Mesodermal cell (in vitro differentiated cells): ENCODE measurements at regions not wholly inside any gene's neighbourhood (a gene's known extent, or its start where the extent isn't known, plus 50 kb on each side); places are given as distances from the start of the nearest gene placed in this dataset.

Experiments used
- H3K27ac ChIP-seq: 2 replicates; pipeline ENCODE4 v1.7.0; 2013; ENCODE audit warnings: mild to moderate bottlenecking, low read depth, low read length, moderate library complexity; ENCODE audit not compliant: severe bottlenecking
- H3K36me3 ChIP-seq: 2 replicates; pipeline ENCODE4 v1.7.1; 2013; ENCODE audit warnings: mild to moderate bottlenecking, low read length, moderate library complexity; ENCODE audit not compliant: control insufficient read depth, insufficient read depth
- H3K4me1 ChIP-seq: one replicate; pipeline ENCODE4 v1.7.1; 2013; ENCODE audit warnings: mild to moderate bottlenecking, low read length; ENCODE audit not compliant: insufficient read depth, control insufficient read depth, poor library complexity, severe bottlenecking
- H3K4me3 ChIP-seq: 2 replicates; pipeline ENCODE4 v1.7.0; 2013; ENCODE audit warnings: low read length, control low read depth, mild to moderate bottlenecking; ENCODE audit not compliant: insufficient read depth, poor library complexity, severe bottlenecking; ENCODE audit errors: extremely low read depth
- H3K9me3 ChIP-seq: 2 replicates; pipeline ENCODE4 v1.7.1; 2013; ENCODE audit warnings: mild to moderate bottlenecking, low read length, moderate library complexity; ENCODE audit not compliant: control insufficient read depth
- WGBS, 2 experiments: methylation state at CpG; one replicate each; pipeline ENCODE4 v1.1.5; 2013; ENCODE audit warnings: missing lambda C conversion rate in 2 of 2; ENCODE audit not compliant: insufficient coverage in 2 of 2; 5-methylcytosine and 5-hydroxymethylcytosine counted together

GRCh38 chr15:93880358-93880757 is 351.0 kb upstream of the MCTP2 start:
- Histone ChIP-seq H3K4me3 (no peak overlapping the region), H3K27ac (no peak overlapping the region), H3K36me3 (no peaks in the 10 kb centered on the region), H3K4me1 (no peaks in the 10 kb centered on the region), H3K9me3 (no peaks in the 10 kb centered on the region)
- WGBS, 2 experiments: 80 to 100% methylated on average over 1 of the region's 1 CpG

- Histone ChIP-seq H3K27ac (no peak overlapping the region), H3K9me3 (no peaks in the 10 kb centered on the region), H3K36me3 (no peaks in the 10 kb centered on the region), H3K4me1 (no peaks in the 10 kb centered on the region), H3K4me3 (no peak overlapping the region)
- 100% methylated on average over 1 of the region's 2 CpGs for WGBS, 2 experiments
Measured at GRCh38 chr15:93870583-93870982, 360.8 kb upstream of the MCTP2 start.

DNA sequence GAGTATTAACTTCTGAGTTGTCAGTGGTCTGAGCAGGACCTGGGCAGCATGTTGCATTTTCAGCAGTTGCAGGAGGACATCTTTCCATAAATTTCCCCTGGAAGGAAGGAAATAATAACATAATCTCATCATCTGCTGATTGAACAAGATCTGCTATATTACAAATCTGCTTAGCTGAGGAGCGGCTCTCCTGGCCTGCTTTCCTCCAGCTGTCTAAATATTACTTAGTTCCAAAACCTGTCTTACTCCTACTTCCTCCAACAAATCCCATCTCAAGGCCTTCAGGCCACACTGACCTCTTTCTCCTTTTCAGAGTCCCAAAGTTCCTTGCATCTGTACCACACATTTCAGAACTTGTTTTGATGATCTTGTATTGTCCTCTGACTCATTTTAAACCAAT is 364.4 kb upstream of the MCTP2 start:
- 83 to 88% methylated on average over 1 of the region's 1 CpG for WGBS, 2 experiments
- no peak overlapping the region for H3K27ac ChIP-seq
- H3K36me3 ChIP-seq: no peaks in the 10 kb centered on the region
- H3K9me3 ChIP-seq: no peaks in the 10 kb centered on the region
- no peaks in the 10 kb centered on the region for H3K4me1 ChIP-seq
- no peak overlapping the region for H3K4me3 ChIP-seq

- Histone ChIP-seq H3K36me3 (no peaks in the 10 kb centered on the region), H3K9me3 (no peaks in the 10 kb centered on the region), H3K4me3 (no peak overlapping the region), H3K27ac (no peak overlapping the region), H3K4me1 (no peaks in the 10 kb centered on the region)
- WGBS, 2 experiments: 67 to 74% methylated on average over 2 to 4 of the region's 6 CpGs
Measured at GRCh38 chr15:93866476-93866875, 364.9 kb upstream of the MCTP2 start.

- H3K36me3 ChIP-seq: no peaks in the 10 kb centered on the region
- H3K4me1 ChIP-seq: no peaks in the 10 kb centered on the region
- 68 to 90% methylated on average over 2 to 3 of the region's 4 CpGs for WGBS, 2 experiments
- H3K4me3 ChIP-seq: no peak overlapping the region
- H3K27ac ChIP-seq: no peak overlapping the region
- H3K9me3 ChIP-seq: no peaks in the 10 kb centered on the region
Measured at GRCh38 chr15:93865586-93865985, 365.8 kb upstream of the MCTP2 start.

GRCh38 chr15:93862791-93863190 is 368.6 kb upstream of the MCTP2 start:
- no peaks in the 10 kb centered on the region for H3K36me3 ChIP-seq
- no peak overlapping the region for H3K4me3 ChIP-seq
- H3K4me1 ChIP-seq: no peaks in the 10 kb centered on the region
- 95 to 98% methylated on average over 7 of the region's 7 CpGs for WGBS, 2 experiments
- H3K9me3 ChIP-seq: no peaks in the 10 kb centered on the region
- no peak overlapping the region for H3K27ac ChIP-seq

DNA sequence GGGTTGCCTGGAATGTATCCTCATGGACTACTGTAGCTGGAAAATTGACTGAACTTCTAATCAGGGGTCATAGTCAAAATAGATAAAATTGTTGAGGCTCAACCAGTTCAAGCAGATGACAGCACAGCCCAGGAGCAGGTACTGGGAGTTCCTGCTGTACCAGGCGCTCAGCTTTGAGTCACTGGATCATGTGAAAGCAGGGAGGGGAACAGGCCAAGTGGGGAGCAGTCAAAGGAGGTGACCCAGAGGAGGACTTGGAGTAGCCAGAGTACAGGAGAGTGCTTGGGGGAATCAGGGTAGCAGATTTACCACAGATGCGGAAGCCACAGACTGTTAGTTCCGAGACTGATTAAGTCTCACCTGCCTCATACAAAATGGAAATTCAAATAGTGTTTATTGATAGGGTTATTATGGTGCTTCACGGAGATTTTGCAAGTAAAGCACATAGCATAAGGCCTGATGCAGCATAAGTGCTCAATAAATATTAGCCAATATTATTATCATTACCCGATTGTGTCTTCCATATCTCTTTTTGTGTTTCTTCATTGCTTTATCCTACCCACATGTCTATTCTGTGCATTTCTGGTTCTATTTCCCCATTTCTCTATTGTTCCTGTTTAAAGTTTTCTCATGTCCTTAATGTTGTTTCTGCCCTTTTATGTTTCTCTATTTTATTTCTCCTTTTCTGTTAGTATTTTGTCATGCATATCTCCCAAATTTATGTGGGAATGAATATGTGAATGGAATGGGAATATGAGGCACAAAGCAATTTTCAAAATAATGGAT is 369.2 kb upstream of the MCTP2 start:
- Histone ChIP-seq H3K27ac (no peak overlapping the region), H3K9me3 (no peaks in the 10 kb centered on the region), H3K36me3 (no peaks in the 10 kb centered on the region), H3K4me1 (no peaks in the 10 kb centered on the region), H3K4me3 (no peak overlapping the region)
- 94 to 100% methylated on average over 2 to 4 of the region's 5 CpGs for WGBS, 2 experiments

DNA sequence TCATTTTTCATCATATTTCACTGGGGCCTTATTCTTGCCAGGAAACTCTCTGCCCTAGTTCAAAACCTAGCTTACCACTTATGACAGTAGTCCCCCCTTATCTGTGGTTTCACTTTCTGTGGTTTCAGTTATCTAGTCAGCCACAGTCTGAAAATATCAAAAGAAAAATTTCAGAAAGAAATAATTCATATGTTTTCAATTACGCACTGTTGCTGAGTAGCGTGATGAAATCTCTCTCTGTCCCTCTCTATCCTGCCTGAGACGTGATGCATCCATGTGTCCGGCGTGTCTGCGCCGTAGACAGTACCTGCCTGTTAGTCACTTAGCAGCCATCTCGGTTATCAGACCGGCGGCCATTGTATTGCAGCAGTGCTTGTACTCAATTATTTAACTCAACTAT is 369.9 kb upstream of the MCTP2 start:
- no peak overlapping the region for H3K4me3 ChIP-seq
- WGBS, 2 experiments: 91 to 95% methylated on average over 5 to 7 of the region's 10 CpGs

DNA sequence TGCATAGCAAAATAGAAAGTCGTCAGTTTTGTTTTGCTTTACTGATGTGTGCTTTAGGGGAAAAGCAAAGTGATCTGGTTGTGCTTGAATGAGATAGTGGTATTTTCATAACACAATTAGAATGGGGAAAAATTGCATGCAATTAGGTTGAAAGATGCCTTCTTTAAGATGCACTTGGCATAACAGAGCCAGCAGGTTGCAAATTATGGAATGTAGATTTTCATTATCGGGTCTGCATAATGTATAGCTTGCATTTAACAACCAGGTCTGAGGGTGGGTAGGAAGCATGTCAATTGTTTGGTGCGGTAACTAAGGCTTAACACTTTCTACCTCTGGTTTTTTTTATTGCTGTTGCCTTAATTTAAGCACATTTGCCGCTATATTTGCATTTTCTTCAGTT is 370.7 kb upstream of the MCTP2 start:
- no peaks in the 10 kb centered on the region for H3K9me3 ChIP-seq
- no peaks in the 10 kb centered on the region for H3K4me1 ChIP-seq
- 83 to 96% methylated on average over 3 to 4 of the region's 4 CpGs for WGBS, 2 experiments

More for the DNA sequence above, 369.9 kb upstream of the MCTP2 start:
- no peaks in the 10 kb centered on the region for H3K4me1 ChIP-seq
- no peaks in the 10 kb centered on the region for H3K9me3 ChIP-seq
- H3K27ac ChIP-seq: no peak overlapping the region
- H3K36me3 ChIP-seq: no peaks in the 10 kb centered on the region

DNA sequence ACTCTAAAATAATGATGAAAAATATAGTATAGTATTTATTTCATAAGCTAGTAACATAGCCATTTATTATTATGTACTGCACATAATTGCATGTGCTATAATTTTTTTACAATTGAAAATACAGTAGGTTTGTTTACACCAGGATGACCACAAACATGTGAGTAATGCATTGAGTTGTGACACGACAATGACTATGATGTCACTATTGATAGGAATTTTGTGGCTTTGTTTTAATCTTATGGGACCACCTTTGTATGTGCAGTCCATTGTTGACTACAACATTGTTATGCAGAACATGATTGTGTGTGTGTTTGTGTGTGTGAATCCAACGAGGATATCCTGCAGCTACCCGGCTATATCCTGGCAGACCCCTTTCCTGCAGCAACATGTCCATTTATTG is 372.2 kb upstream of the MCTP2 start:
- no peak overlapping the region for H3K27ac ChIP-seq
- H3K4me1 ChIP-seq: no peaks in the 10 kb centered on the region
- H3K4me3 ChIP-seq: no peak overlapping the region
- H3K9me3 ChIP-seq: no peaks in the 10 kb centered on the region
- no peaks in the 10 kb centered on the region for H3K36me3 ChIP-seq
- WGBS, 2 experiments: 100% methylated on average over 1 to 3 of the region's 3 CpGs

More for the DNA sequence above, 370.7 kb upstream of the MCTP2 start:
- Histone ChIP-seq H3K27ac (no peak overlapping the region), H3K4me3 (no peak overlapping the region), H3K36me3 (no peaks in the 10 kb centered on the region)

DNA sequence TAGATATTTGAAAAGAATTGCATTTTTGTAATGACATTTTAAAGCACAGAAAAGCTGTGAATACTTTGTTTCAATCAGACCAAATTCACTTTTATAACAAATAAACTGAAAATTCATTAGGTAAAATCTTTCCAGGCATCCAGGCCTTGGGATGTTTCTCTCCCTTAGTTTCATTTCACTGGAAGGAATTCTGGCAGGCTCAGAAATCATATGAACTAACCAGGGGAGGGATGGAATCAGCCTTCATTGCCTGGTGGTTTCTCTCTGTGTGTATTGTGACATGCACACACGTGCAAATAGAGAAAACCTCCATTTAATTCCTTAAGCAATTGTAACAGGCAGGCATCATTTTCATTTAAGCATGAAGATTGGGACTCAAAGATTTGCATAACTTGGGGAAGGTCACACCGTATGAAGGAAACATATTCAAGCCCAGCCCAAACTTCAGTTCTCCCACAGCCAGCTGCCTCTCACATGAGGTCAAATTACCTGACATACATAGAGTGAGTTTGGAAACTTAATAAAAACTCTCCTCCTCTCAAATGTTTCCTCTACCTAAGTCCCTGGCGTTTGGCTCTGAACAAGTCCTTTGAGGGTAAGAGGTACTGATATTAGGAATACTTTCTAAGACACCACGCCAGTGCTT is 376.1 kb upstream of the MCTP2 start:
- no peaks in the 10 kb centered on the region for H3K4me1 ChIP-seq
- 100% methylated on average over 1 to 2 of the region's 4 CpGs for WGBS, 2 experiments
- no peaks in the 10 kb centered on the region for H3K9me3 ChIP-seq

More for the DNA sequence above, 376.1 kb upstream of the MCTP2 start:
- H3K27ac ChIP-seq: no peak overlapping the region
- no peak overlapping the region for H3K4me3 ChIP-seq
- H3K36me3 ChIP-seq: no peaks in the 10 kb centered on the region
